HG03066 (cell line): ENCODE measurements at regions not wholly inside any gene's neighbourhood (a gene's known extent, or its start where the extent isn't known, plus 50 kb on each side); places are given as distances from the start of the nearest gene placed in this dataset.
A peak's percentile ranks its signal among the peaks of the same experiment; 100 is the strongest.
"Not testable (repeated sequence)": the region's sequence is repeated elsewhere in the genome, so short reads cannot be mapped to it uniquely, and the experiment has no call there.

Experiments used
- ATAC-seq: cut with Tn5 transposase; IDR thresholded peaks from one replicate; pipeline ENCODE4 v1.9.1; 2021; ENCODE audit warnings: low read depth; ENCODE audit not compliant: unreplicated experiment

DNA sequence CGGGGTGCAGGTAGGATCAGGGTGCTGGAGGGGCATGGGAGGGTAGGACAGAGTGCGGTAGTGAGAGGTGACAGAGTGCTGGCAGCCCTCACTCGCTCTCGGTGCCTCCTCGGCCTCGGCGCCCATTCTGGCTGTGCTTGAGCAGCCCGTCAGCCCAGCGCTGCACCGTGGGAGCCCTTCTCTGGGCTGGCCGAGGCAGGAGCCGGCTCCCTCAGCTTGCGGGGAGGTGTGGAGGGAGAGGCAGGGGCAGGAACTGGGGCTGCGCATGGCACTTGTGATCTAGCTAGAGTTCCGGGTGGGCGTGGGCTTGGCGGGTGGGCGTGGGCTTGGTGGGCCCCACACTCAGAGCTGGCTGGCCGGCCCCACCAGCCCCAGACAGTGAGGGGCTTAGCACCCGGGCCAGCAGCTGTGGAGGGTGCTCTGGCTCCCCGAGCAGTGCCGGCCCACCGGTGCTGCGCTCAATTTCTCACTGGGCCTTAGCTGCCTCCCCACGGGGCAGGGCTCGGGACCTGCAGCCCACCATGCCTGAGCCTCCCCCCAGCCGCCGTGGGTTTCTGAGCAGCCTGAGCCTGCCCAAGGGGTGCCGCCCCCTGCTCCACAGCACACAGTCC, 112.8 kb upstream of the DUSP22 start:
- no peak for ATAC-seq

- not testable (repeated sequence) for ATAC-seq
These were observed 112.1 kb upstream of the DUSP22 start for GRCh38 chr6:180091-180694.

GRCh38 chr6:181049-181654, 111.1 kb upstream of the DUSP22 start:
- ATAC-seq: peak; percentile 67

DNA sequence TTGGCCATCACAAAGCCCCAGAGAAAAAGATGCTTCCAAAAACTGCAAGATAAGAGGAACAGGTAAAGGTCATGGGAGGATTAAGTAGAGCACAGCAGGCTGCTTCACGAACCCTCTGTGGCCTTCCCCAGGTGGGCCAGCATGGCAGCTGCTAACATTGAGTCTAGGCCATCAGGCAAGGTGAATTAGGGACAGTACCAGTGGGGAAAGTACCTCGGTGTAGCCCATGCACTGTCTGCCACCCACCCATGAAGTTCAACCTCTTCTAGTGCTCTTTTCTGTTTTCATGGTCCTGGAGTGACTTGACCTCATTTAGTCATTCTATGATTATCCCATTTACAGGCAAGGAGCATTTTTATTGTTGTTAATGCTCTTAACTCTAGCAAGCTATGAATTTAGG, 108.6 kb upstream of the DUSP22 start:
- ATAC-seq: no peak

DNA sequence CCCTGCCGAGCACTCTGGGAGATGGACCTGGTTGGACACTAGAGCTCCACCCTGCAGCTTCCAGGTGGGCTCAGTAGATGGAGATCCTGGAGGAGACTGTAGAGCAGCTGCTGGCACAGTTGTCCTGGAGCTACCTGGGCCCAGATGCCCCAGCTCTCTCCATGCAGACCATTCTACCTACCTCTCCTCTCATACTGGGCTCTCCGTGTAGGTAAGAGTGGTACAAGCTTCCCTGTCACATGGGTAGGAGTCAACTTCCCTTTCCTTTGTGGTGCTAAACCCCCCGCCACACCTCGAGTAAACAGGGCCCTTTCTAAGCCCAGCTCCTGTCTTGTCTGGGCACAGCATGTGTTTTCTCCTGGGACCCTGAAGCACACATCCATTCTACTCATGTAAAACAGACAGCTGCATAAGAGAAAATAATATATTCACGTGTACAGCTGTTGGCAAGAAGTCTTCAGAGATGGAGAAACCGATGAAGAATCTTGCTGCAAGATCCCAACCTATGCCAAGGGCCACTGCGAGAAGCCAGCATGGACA, 108.1 kb upstream of the DUSP22 start:
- ATAC-seq: no peak

DNA sequence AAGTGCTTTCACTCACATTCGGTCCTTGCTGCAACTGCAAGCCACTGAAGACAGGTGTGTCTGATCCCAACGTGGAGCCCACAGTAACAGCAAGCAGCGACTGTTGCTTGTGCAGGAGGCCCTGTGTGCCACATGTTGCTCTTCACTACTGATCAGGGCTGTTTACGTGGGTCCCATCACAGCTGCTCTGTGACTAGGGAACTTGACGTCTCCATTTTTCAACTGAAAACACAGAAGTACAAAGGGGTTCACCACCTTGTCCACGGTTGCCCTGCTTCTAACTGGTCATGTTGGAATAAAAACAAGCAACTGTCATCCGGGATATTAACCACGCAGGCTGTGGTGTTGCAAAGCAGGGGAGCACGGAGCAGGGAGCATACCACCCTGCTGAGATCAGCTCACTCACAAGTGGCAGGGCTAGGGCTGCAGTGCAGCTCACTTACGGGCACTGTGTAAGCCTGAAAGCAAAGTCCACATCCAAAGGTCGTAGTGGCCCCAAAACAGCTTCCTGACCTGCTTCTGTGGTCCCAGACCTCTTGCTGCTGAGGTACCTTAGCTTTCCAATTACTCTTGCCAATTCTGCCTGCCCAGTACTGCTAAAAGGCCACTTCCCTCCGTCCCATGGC, 105.8 kb upstream of the DUSP22 start:
- ATAC-seq: no peak

DNA sequence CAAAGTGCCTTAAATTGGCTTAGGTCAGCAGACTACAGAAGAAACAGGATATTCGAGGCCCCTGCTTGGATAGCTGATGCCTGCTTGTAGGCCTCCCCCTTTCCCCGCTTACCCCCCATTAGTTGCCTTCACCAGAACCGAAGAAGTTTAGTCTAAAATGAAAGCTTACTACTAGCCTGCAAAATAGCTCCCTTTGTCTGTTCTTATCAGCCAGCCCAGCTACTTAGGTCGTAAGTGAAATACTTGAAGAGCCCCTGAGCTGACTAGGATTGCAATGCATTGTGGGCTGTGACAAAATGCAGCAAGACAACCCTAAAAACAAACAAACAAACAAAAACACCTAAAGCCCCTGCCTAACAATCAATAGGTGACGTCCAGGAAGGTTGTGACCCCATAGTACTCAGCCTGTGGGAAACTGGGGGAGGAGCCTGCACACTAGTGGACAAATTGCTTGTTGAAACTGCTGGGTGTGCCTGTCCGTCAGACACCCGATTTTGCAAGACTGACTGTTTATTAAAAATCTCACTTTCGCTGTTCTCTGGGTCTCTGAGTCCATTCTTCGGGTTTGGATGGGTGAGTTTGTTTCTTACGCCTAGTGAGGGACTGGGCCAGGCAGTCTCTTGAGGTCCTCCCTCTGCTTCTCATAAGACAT, 105.0 kb upstream of the DUSP22 start:
- ATAC-seq: no peak

DNA sequence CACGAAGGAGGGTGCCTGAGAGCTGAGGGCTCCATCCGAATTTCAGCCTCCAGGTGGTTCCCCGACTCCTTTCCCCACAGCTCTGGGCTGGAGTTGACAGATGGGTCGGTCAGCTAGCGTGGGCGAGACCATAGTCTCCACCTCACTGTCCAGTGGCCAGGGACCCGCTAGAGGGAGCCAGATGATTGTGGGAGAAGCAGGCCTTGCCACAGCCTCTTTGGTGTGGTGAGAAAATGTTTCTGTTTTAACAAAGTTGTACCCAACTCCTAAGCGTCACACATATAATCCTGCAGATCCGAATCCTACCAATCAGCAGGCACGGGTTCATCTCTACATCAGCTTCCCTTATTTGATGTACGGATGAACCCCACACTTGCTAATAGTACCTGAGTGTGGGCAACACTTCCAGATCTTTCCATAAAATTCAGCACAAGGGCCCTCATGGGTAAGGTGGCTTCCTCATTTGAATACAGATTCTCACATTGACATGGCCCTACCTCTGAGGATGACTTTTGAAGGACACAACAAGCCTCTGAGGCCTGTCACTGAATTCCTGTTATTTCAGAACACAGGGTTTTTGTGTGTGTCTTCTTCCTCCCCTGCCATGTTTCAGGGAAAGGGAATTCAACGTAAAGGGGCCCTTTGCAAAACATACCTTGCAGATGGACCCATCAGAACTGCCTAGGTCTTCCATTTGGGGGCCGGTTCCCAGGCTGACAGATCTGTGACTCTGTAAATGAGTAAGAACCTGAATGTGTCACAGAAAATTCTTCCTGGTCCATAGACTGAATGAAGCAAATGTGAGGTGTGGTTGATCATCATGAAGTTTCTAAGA, 103.2 kb upstream of the DUSP22 start:
- peak; percentile 66 for ATAC-seq

DNA sequence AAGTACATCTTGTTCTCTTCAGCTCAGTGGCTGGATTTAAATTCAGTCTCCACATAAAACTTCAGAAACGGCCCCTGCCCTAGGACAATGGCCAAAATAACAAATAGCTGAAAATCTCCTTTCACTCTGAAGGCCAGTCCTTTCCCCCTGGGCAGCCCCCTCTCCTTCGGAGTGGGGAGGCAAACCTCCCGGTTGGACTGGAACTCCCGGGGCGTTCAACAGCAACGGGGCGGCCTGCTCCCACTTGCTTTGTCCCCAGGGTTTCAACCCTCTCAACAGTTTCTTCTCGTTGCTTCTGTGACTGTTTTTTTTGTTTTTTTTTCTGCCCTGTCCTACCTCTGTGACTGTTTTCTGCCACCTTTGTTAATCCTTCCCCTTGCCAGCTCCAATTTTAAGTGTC, 102.6 kb upstream of the DUSP22 start:
- ATAC-seq: no peak

DNA sequence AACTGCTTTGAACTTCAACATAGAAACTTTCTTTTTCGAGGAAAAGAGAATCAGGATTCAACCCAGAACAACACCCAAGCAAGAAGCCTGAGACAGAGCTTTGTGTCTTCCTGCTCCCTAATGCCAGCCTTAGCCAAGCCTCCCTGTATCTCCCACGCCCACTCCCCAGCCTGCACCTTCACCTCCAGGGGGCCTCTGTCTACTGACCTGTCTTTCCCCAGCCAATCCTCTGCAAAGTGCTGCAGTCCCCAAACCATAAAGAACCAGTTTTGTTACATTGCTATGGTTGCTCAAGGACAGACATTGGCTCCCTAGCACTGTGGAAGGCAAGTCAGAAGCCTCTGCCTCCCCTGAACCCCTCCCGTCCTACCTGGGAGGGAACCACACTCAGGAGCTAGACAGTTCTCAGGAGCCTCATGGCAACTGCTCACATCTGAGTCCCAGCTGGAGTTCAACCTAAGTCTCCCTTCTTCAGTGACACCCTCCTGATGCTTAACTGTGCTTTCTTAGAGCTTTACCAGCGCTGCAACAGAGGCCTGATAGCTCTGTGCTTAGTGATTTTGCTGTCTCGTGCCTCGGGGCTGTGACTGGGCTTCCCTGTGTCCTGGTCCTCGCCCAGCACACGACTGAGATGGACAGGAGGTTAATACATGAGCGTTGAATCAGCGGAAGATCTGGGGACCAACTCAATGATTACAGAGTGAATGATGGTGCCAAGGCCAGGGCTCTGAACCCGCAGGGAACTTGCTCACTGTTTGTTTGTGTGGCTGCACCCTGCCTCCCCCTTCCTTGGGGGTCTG, 101.5 kb upstream of the DUSP22 start:
- no peak for ATAC-seq

GRCh38 chr6:191487-192312, 100.6 kb upstream of the DUSP22 start:
- ATAC-seq: no peak

- ATAC-seq: no peak
These were observed 100.0 kb upstream of the DUSP22 start for GRCh38 chr6:192313-192664.

GRCh38 chr6:193180-193579, 99.1 kb upstream of the DUSP22 start:
- no peak for ATAC-seq

GRCh38 chr6:193773-194310, 98.4 kb upstream of the DUSP22 start:
- no peak for ATAC-seq

GRCh38 chr6:195861-196360, 96.4 kb upstream of the DUSP22 start:
- ATAC-seq: no peak

DNA sequence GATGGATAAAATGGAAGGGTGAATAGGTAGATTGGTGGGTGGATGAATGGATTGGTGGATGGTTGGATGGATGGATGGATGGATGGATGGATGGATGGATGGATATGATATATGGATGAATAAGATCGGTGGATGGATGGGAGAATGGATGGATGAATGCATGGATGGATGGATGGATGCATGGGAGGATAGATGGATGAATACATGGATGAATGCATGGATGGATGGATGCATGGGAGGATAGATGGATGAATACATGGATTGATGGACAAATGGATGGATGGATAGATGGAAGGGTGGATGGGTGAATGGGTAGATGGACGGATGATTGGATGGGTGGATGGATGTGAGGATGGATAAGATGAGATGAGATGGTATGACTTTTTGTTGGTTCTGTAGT, 95.7 kb upstream of the DUSP22 start:
- no peak for ATAC-seq

DNA sequence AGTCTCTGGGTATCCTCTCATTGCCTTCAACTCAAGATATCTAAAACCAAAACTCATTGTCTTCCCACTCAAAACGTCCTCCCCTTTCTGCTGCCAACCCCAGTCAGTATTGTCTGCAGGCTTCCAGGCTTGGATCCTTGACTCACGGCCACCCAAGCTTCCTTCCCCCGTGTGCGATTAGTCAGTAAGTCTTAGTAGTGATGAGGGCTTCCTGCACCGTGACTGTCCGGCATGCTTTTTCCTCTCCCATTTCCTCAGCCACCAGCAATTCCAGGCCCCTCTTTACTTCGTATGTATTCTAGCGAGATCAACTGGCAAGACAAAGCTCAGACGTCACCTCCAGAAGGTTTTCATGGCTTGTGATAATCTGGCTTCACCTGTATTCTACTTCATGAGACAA, 88.6 kb upstream of the DUSP22 start:
- no peak for ATAC-seq

DNA sequence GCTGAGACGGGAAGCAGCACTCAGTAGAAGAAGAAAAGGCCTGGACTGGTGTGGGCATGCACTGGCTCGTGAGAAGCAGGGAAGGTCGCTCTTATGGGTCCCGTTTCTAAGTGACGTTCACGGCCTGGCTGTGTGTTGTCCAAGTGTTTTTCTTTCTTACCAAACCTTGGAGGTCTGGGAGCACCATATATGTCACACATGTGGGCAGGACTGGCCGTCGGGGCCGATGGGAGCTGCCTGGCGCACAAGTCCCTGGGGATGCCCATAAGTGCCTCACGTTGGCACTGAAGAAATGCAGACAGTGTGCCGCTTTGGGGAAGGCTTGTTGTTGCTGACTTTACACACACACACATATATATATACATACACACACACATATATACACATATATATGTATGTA, 86.0 kb upstream of the DUSP22 start:
- ATAC-seq: no peak
